ENCODE measurements at regions not wholly inside any gene's neighbourhood (a gene's known extent, or its start where the extent isn't known, plus 50 kb on each side); places are given as distances from the start of the nearest gene placed in this dataset.

- H3K27me3 ChIP-seq = no peaks in the 10 kb centered on the region
- H3K4me1 ChIP-seq = no peaks in the 10 kb centered on the region
- ATAC-seq = no peak
- peaks cover 0 to 10% (median 0%) of the 10 kb centered on the region in 11 donors for H3K9me3 ChIP-seq
- H3K27ac ChIP-seq = no peak overlapping the region
- H3K4me3 ChIP-seq = no peak overlapping the region
- no peak for DNase-seq
- TF ChIP-seq, protein P1, sequence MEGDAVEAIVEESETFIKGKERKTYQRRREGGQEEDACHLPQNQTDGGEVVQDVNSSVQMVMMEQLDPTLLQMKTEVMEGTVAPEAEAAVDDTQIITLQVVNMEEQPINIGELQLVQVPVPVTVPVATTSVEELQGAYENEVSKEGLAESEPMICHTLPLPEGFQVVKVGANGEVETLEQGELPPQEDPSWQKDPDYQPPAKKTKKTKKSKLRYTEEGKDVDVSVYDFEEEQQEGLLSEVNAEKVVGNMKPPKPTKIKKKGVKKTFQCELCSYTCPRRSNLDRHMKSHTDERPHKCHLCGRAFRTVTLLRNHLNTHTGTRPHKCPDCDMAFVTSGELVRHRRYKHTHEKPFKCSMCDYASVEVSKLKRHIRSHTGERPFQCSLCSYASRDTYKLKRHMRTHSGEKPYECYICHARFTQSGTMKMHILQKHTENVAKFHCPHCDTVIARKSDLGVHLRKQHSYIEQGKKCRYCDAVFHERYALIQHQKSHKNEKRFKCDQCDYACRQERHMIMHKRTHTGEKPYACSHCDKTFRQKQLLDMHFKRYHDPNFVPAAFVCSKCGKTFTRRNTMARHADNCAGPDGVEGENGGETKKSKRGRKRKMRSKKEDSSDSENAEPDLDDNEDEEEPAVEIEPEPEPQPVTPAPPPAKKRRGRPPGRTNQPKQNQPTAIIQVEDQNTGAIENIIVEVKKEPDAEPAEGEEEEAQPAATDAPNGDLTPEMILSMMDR (IDR thresholded peaks at IDR 0.05) = no peak
- no peaks in the 10 kb centered on the region for H3K36me3 ChIP-seq
- WGBS, 2 donors = 69 to 89% methylated on average over 13 of the region's 13 CpGs
- intact Hi-C loops (cut with DNase I) = no loop called here
Measured at GRCh38 chr14:21807975-21808374, 134.4 kb upstream of the OR4E1 start.

DNA sequence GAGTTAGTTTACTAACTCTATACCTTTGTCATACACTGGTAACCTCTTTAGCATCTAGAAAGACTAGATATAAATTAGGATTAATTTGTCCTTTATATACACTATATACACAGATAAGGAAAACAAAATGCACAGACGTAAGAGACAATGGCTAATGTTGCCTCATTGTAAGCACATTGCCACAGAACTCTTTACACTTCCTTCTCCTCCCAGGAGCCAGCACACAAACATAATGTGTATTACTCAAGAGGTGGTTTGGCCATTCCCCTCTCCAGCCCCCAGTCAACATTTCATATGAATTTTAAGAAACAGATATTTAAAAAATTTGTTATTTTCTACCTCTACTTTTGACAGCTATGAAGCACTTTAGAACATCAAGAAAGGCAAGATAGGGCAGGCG is 131.4 kb upstream of the OR4E1 start:
- no peak for DNase-seq
- no peak overlapping the region for H3K27ac ChIP-seq
- 79 to 87% methylated on average over 2 of the region's 2 CpGs for WGBS, 2 donors

GRCh38 chr14:21802441-21802840 is 128.8 kb upstream of the OR4E1 start:
- ATAC-seq (no peak), DNase-seq (no peak)
- Histone ChIP-seq H3K27me3 (peaks cover 0 to 13% (median 0%) of the 10 kb centered on the region in 7 donors), H3K4me1 (no peaks in the 10 kb centered on the region), H3K9me3 (peaks cover 0 to 7% (median 0%) of the 10 kb centered on the region in 11 donors), H3K36me3 (no peaks in the 10 kb centered on the region), H3K27ac (no peak overlapping the region), H3K4me3 (no peak overlapping the region)
- TF ChIP-seq, protein P1 (IDR thresholded peaks at IDR 0.05) = no peak
- intact Hi-C loops (cut with DNase I) = no loop called here
- WGBS, 2 donors = 73 to 84% methylated on average over 1 of the region's 1 CpG

More for the DNA sequence above, 131.4 kb upstream of the OR4E1 start:
- intact Hi-C loops (cut with DNase I) = no loop called here
- Histone ChIP-seq H3K9me3 (peaks cover 0 to 10% (median 0%) of the 10 kb centered on the region in 11 donors), H3K4me1 (no peaks in the 10 kb centered on the region), H3K4me3 (no peak overlapping the region), H3K36me3 (no peaks in the 10 kb centered on the region), H3K27me3 (peaks cover 0 to 13% (median 0%) of the 10 kb centered on the region in 7 donors)
- TF ChIP-seq, protein P1 (IDR thresholded peaks at IDR 0.05) = no peak
- ATAC-seq = no peak

DNA sequence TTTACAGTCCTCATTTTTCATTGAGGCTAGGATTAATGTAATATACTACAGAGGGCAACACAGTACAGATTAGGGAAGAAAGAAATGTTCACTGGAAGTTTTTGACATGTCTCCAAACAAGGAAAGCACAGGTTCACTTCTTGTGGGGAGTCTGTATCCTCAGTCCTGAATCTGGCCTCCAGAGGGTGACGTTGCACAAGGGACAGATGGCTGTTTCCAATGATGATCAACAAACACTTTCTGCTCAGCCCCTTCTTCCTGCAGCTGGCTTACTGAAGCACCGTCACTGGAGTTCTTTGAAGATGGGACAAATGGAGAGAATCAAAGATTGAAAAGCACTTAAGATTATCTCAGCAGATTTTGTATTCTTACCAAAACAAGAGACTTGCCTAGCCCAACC is 123.3 kb upstream of the OR4E1 start:
- Histone ChIP-seq H3K27me3 (peaks cover 0 to 3% (median 0%) of the 10 kb centered on the region in 7 donors), H3K4me1 (no peaks in the 10 kb centered on the region), H3K9me3 (peaks cover 0 to 4% (median 0%) of the 10 kb centered on the region in 11 donors), H3K27ac (no peak overlapping the region), H3K36me3 (no peaks in the 10 kb centered on the region), H3K4me3 (no peak overlapping the region)
- DNase-seq = no peak
- intact Hi-C loops (cut with DNase I) = no loop called here
- ATAC-seq = no peak
- WGBS, 2 donors = 18 to 44% methylated on average over 2 of the region's 2 CpGs
- TF ChIP-seq, protein P1 (IDR thresholded peaks at IDR 0.05) = no peak
